GM21367 (cell line): ENCODE measurements at regions not wholly inside any gene's neighbourhood (a gene's known extent, or its start where the extent isn't known, plus 50 kb on each side); places are given as distances from the start of the nearest gene placed in this dataset.
"Not testable (repeated sequence)": the region's sequence is repeated elsewhere in the genome, so short reads cannot be mapped to it uniquely, and the experiment has no call there.

Experiments
- ATAC-seq: cut with Tn5 transposase; IDR thresholded peaks from one replicate; pipeline ENCODE4 v1.9.1; 2021; ENCODE audit not compliant: unreplicated experiment

DNA sequence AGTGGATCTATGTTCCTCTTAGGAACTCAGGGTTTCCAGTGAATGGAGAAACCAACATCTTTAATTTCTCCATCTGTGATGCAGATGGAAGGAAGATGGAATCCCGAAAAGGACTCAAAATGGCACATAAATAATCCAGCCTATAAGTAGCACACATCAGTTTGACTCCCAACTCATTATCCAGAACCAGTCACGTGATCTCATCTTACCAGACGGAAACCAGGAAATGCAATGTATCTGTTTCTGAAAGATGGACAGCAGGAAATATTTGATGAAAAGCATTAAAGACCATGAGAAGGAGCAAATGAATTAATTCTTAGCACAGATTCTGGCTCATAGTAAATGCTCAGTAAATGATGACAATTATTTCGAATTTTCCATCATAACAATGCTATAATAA lies 443.1 kb upstream of the FMR1 start:
- ATAC-seq = no peak

DNA sequence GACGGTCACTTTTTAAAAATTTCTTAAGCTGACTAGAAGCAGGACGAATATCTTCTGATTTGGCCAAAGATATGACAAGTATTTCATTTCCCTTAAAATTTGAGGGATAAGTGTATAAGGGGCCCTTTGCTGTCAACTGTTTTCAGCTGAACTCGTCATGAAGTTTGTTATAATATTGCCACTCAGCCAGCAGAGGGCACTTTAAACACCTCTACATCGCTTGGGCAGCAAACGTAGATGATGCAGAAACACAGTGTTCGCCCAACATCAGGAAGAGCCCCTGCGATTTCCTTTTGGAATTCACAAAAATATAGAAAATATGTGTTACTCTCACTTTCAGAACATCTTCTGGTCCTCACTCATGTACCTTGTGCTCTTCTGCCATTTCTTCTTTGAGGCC lies 435.7 kb upstream of the FMR1 start:
- no peak for ATAC-seq

DNA sequence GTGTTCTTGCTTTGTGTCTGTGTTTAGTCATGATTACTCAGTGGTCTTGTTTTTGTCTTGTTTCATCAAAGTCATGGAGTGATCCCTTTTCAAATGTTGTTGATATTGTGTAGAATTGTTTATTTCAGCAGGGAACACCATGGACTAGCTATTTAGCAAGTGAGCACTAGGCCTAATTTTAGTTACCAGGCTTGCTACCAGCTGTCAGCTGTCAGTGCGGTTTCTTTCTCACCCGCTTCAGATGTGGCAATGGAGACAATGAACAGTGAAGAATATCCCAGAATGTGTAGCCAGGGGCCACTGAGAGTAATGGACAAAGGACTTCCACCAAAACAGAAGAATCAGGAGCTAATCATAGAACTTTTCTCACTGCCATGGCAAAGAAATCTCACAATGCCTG lies 432.8 kb upstream of the FMR1 start:
- no peak for ATAC-seq

DNA sequence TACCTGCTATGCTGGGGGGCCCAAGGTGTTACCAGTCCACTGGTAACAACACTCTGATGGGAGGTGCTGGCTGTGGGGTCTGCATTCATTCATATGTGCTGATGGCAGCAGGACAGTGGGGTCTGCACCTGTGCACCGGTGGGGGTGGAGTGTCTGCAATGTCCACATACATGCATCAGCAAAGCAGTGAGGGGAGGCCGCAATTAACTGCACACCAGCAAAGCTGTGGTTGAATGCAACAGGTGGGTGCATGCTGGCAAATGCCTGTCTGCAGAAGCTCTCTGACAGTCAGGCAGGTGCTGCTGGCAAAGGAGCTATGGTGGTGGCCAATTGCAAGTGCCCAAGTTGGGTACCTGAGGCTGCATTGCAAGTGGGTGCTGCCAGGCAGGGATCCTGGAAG lies 426.5 kb upstream of the FMR1 start:
- no peak for ATAC-seq

DNA sequence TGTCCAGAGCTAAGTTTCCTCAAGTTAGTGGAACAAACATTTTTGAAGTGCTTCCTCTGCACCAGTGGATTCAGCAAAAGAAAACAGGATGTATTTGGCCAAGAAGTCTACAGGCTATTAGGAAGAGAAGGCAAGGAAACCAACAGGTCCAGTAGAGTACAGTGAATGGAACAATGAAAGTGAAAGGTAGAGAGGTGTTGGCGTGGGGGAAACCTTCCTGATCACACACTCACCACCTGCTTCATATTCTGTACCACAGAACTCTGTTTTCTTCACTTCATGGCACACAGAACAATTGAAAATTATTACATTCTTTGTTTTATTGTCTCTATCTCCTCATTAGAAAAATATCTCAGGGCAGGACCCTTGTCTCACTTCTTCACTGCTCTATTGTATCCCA lies 417.4 kb upstream of the FMR1 start:
- no peak for ATAC-seq

DNA sequence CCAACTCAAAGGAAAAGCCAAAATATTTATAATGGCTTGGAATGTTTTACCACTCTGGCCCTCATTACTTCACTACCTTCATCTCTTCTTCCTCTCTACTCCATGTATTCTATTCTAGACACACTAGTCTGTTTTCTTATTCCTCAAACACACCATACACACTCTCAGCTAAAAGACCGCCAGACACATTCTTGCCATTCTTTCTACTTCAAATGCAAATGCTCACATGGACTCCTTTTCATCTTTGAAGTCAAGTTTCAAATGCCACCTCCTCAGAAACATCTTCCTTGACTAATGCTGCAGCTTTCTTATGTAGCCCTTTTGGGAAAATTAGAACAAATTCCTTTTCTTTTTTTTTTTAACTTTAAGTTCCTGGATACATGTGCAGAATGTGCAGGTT lies 412.9 kb upstream of the FMR1 start:
- ATAC-seq = no peak

DNA sequence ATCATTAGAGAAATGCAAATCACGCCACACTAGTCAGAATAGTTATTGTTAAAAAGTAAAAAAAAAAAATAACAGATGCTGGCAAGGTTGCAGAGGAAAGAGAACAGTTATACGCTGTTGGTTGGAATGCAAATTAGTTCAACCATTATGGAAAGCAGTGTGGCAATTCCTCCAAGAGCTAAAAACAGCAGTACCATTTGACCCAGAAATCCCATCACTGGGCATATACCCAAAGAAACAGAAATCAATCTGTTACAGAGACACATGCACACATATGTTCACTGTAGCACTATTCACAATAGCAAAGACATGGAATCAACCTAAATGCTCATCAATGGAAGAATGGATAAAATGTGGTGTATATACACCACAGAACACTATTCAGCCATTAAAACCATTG lies 388.7 kb upstream of the FMR1 start:
- ATAC-seq = no peak

DNA sequence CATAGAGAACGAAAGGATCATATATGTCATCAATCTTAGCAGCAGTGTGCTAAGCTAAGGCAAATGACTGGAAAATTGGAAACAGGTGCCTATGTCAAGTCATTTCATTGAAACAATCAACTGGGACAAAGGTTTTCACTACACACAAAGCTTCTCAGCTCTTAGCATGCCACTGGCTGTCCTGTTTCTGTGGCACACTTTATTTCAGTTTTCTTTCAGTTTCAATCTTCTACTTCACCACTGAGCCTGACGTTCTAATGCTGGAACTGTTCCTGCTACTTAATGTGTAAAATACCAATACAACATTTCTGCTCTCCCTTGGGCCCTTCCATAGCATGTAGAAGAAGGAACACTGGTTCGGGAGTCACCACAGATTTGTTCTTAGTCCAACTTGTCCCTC lies 378.3 kb upstream of the FMR1 start:
- no peak for ATAC-seq

DNA sequence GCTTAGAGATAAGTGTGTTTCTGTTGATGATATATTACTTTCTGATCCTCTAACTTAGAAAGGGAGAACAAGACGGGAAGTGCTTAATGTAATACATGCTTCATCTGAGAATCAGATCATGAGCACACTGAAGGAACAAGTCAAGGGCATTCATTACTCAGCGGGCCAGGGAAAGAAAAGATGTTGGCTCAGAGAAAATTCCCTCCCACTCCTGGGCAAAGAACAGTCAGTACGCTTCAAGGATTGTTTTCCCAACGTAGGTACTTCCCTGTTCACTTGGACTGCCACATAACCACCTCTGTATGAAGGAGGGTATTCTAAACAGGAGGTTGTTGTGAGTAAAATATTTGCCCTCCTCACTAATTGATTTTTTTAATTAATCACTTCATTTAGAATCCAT lies 374.5 kb upstream of the FMR1 start:
- ATAC-seq = no peak

DNA sequence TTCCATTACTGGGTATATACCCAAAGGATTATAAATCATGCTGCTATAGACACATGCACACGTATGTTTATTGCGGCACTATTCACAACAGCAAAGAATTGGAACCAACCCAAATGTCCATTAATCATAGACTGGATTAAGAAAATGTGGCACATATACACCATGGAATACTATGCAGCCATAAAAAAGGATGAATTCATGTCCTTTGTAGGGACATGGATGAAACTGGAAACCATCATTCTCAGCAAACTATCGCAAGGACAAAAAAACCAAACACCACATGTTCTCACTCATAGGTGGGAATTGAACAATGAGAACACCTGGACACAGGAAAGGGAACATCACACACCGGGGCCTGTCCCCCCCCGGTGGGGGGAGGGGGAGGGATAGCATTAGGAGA lies 363.7 kb upstream of the FMR1 start:
- ATAC-seq = not testable (repeated sequence)

DNA sequence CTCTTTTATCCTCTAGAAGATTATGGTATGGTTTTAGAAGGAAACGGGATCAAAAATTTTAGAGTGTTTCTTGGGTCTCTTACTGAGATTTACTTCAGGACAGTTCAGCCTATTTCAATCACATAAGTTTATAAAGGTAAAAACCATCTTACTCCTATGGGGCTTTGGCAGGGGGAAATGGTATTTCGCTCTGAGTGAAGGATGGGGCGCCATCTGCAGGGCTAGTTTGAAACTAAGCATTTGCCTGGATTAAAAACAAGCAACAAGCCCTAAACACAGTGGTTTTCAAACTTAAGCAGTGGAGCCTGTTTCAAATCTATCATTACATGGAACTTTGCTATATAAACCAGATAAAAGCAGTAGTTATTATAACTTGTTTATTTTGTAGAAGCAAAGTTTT lies 361.5 kb upstream of the FMR1 start:
- ATAC-seq = no peak

DNA sequence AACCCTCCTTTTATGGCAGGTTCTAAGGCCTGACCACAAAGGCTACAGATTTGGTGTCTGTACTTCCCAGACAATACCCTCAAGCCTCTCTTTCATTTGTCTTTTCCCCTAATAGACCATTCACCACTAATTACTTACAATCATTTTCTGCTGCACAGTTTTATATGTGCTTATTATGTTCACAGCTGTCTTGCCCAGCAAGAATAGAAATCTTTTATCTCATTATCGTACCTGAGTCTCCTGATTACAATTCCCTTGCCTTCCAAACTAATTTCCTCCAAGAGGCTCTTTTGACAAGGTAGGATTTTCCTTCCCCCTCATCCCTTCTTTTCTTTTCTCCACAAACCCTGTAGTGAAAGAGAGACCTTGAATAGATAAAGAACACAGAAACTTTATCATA lies 352.5 kb upstream of the FMR1 start:
- ATAC-seq = no peak

DNA sequence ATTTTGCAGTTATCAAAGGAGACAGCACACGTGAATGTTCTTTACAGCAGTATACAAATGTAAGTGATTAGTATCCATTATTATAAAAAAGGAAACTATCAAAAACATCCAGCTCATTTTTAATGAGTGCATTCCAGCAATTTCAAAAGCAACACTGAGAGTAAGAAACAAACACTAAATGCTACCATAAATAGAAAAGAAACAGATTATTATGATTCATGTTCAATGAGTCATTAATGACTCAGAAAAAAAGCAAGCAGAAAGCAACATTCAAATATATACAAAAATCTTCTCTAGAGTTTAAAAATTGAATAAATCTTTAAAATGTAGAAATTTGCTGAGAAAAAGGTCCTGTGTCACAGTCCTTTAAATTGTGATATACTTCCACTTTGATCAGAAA lies 346.5 kb upstream of the FMR1 start:
- no peak for ATAC-seq

DNA sequence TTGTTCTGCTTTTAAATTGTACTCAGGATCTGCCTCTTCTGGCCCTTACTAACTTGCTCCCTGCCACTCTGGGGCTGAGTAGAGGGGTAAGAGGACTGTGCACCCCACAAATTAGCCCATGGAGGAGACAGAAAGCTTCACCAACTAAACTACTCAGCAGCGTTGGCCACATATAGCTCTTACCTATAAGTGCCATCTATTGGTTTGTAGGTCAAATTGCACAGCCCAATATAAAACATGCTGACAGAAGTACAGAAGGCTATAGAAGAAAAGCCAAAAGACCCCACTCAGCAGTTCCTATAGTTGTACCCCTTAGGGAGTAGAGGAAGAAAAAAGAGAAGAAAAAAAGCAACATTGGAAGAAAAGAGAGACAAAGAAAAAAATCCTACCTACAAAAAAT lies 341.2 kb upstream of the FMR1 start:
- ATAC-seq = no peak

DNA sequence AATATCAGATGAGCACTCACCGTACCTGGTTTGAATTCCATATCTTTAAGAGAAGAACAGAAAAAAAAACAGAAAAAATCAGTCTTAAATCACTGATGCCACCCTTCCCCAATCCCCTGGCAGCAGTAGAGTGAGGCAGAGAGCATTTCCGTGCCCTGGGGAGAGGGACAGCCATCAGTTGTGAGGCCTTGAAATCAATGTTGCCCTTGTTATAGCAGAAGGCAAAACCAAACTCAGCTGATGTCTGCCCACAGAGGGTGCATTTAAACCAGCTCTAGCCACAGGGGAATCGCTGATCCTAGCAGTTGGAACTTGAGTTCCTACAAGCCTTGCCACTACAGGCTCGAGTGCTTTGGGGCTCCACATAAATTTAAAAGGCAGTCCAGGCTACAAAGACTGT lies 338.5 kb upstream of the FMR1 start:
- no peak for ATAC-seq

DNA sequence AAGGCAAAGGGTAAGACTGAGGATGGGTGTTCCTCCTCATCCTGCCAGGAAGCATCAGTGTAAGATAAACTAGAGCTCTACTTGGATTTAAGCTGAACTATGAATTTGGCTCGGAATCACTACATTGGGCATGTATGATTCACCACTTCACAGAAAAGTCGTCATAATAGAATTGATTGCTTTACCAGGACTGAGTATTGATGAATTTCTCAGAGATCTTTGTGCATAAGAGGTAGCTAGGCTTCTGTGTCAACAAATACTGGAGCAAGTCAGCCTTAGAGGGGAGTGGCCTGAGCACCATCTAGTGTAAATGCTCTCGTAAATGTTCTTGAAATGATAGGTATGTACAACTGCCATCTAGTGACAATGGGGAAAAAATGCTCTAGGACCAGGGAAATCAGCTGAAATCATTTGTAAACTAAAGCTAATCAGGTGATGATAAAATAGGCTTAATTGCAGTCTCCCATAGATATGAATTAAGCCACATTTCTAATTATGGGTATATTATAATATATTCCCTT lies 309.5 kb upstream of the FMR1 start:
- no peak for ATAC-seq

DNA sequence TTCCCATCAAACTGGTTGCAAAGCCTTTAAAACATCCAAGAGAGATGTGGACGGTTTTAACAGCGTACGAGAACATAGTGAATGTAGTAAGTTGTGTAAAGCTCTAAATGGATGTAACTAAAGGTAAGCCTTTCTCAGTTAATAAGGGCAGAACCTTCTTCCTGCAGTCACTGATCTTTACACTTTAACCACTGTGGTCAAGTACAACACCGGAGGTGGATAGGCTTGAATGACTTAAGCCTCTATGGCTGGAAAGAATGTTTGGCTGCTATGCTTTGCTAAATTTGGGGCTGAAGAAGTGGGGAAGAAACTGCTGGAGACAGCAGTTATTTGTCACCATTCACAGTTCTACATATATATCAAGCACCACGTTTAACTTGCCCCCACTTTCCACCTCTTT lies 285.1 kb upstream of the FMR1 start:
- ATAC-seq = no peak

DNA sequence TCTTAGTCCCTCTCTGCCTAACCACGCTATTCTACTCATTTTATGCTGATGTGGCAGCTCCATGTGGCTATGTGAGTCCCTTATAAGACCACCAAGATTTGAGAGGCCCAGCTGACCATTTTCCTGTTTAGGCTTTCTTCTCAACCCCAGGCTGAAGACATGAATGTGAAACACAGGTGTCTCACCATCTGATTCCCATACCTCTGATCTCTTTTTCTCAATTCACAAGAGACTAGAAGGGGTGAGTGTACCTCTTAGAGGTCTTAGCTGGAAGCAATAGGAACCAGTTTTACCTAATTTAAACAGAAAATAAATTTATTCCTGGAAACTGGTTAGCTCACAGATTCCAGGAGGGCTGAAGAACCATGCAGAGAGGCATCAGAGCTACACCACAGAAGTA lies 276.5 kb upstream of the FMR1 start:
- ATAC-seq = no peak

DNA sequence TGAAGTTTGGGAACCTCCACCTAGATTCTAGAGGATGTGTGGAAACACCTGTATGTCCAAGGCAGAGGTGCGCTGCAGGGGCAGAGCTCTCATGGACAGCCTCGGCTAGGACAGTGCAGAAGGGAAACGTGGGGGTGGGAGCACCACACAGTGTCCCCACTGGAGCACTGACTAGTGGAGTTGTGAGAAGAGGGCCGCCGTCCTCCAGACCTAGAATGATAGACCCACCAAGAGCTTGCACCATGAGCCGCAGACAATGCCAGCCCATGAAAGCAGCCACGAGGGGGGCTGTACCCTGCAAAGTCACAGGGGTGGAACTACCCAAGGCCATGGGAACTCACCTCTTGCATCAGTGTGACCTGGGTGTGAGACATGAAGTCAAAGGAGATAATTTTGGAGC lies 274.5 kb upstream of the FMR1 start:
- ATAC-seq = no peak

DNA sequence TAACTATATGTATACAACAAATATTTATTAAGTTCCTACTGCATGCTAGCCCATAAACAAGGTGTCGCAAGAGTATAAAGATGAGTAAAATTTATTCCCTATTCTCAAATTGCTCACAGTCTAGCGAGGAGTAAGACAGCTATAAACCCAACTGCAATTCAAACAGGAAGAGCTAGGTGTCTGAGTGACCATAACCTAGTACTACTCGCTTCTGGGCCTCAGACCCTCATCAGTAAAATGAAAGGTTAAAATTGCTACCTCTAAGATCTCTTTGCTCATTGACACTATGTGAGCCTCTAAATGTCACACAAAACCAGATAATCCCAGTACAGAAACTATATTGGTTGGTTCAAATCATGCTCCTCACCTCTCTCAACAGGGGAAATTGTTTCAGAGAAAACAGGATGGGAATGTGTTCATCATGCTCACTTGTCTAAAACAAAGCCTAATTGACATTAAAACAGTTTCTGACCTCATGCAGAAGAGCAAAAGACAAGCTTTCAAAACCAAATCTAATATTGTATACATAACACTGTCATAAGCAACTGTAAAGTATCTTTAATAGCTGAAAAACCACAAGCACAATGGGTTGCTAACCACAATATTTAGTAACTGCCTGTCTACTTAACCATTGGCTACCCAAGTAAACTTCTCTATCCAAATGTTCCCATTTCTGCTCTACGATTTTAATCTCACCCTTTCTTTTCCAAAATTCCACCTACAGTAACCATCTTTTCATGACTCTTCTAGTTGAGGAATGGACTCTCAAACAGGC lies 264.6 kb upstream of the FMR1 start:
- no peak for ATAC-seq

DNA sequence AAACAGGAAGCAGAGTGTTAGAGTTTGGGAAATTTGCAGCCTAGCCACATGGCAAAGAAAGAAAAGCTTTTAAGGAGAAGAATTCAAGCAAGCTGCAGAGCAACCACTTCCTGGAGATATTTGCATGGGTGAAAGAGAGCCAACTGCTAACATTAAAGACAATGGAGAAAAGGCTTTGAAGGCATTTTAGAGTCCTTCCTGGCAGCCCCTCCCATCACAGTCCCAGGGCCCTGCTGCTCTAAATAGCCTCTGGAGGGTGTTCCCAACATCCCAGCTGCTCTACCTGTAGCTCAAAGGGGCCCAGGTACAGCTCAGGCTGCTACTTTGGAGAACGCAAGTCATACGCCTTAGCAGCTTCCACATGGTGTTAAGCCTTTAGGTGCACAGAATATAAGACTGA lies 235.9 kb upstream of the FMR1 start:
- ATAC-seq = no peak

DNA sequence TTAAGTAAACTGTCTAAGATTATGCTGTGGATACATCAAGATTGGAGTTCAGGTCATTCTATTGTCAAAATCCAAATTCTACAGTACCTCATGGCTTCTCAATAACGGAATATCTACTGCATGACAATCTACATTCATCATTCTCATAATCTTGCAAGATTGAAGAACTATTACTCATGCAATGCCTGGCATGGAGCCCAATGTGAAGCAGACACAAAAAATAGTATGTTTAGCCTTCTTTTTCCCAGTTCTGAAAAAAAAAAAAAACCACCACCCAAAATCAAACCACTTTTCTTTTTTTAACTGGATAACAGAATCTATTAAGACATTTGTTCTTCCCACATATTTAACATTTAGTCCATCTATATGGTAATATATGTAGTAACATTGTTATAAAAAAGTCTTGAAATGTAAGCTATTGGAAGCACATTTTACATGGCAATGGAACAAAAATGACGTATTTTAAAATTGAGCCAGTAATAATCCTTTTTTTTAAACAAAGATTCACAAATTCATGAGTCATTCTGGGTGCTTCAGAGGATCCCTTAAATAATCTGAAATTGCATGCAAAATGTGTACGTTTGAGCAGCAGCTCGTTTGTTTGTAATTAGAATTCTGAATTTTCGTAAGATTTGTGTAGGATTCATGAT lies 232.2 kb upstream of the FMR1 start:
- ATAC-seq = no peak

DNA sequence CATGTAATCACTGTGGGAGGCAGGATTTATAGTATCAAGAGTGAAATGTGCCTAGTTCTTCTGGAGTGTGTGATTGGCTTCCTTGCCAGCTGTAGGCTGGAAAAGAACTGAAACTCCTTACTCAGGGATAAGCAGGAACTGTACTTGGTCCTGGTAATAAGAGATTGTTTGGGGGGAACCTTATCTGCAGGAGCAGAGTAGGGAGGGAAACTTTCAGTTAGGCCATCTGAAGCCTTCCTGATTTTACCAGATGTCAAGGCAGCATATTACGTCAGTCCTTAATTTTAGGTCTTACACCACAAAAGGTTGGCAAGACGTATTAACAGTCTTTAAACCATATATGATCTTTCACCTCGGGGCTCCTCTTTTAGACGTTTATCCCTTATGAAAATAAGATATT lies 231.5 kb upstream of the FMR1 start:
- no peak for ATAC-seq
